Body of pancreas (tissue), 4 donors: ENCODE measurements at regions not wholly inside any gene's neighbourhood (a gene's known extent, or its start where the extent isn't known, plus 50 kb on each side); places are given as distances from the start of the nearest gene placed in this dataset.

Experiments used
- CTCF ChIP-seq, 7 experiments: fragments of 450-650 bp in 4 of 7; fragments of 200-600 bp in 3 of 7; sonication (generic) in 3 of 7; IDR thresholded peaks; one replicate each; pipeline ENCODE4 v1.5.1; 2016 to 2019; ENCODE audit warnings: antibody characterized with exemption in 7 of 7
- POLR2A ChIP-seq, 3 donors: fragments of 450-650 bp; IDR thresholded peaks; one replicate each; pipeline ENCODE4 v1.6.1; 2016; ENCODE audit warnings: antibody characterized with exemption in 3 of 3, mild to moderate bottlenecking in 2 of 3

GRCh38 chr12:33710548-33710947, 270.9 kb upstream of the SYT10 start:
- TF ChIP-seq CTCF (IDR thresholded peaks at IDR 0.05), result no peak
- TF ChIP-seq POLR2A (IDR thresholded peaks at IDR 0.05), result no peak
